NCI-H2196 treated with DMSO at 0.1 percent for 48 hours (cell line): ENCODE measurements at regions not wholly inside any gene's neighbourhood (a gene's known extent, or its start where the extent isn't known, plus 50 kb on each side); places are given as distances from the start of the nearest gene placed in this dataset.

Source experiments
- DNase-seq: peaks from one replicate; lab custom pipeline; 2025; ENCODE audit not compliant: unreplicated experiment; lab: John Stamatoyannopoulos, UW

GRCh38 chr5:63727583-63727982 lies 234.7 kb downstream of the HTR1A start:
- DNase-seq = no peak

- DNase-seq = no peak
These were observed 235.7 kb downstream of the HTR1A start for GRCh38 chr5:63726496-63726895.

GRCh38 chr5:63719147-63719546 lies 243.1 kb downstream of the HTR1A start:
- no peak for DNase-seq

- no peak for DNase-seq
These were observed 262.0 kb downstream of the HTR1A start for GRCh38 chr5:63700241-63700640.

- no peak for DNase-seq
These were observed 264.4 kb downstream of the HTR1A start for GRCh38 chr5:63697811-63698210.

- DNase-seq = no peak
These were observed 271.7 kb downstream of the HTR1A start for GRCh38 chr5:63690546-63690945.

- no peak for DNase-seq
These were observed 274.3 kb downstream of the HTR1A start for GRCh38 chr5:63687854-63688516.

- DNase-seq = no peak
These were observed 275.3 kb downstream of the HTR1A start for GRCh38 chr5:63686938-63687337.

GRCh38 chr5:63686181-63686580 lies 276.1 kb downstream of the HTR1A start:
- no peak for DNase-seq

- no peak for DNase-seq
These were observed 276.8 kb downstream of the HTR1A start for GRCh38 chr5:63685454-63685853.

GRCh38 chr5:63674881-63675280 lies 287.4 kb downstream of the HTR1A start:
- DNase-seq = no peak

- DNase-seq = no peak
These were observed 307.2 kb downstream of the HTR1A start for GRCh38 chr5:63655043-63655442.

- DNase-seq = no peak
These were observed 311.7 kb downstream of the HTR1A start for GRCh38 chr5:63650581-63650980.

GRCh38 chr5:63648376-63648775 lies 313.9 kb downstream of the HTR1A start:
- no peak for DNase-seq

- no peak for DNase-seq
These were observed 332.2 kb downstream of the HTR1A start for GRCh38 chr5:63629951-63630630.

GRCh38 chr5:63613442-63613841 lies 348.8 kb downstream of the HTR1A start:
- DNase-seq = no peak

GRCh38 chr5:63603996-63604395 lies 358.2 kb downstream of the HTR1A start:
- DNase-seq = no peak

GRCh38 chr5:63602971-63603370 lies 359.3 kb downstream of the HTR1A start:
- DNase-seq = no peak

- DNase-seq = no peak
These were observed 366.0 kb downstream of the HTR1A start for GRCh38 chr5:63596254-63596653.

GRCh38 chr5:63573380-63573779 lies 388.9 kb downstream of the HTR1A start:
- no peak for DNase-seq

GRCh38 chr5:63572740-63573139 lies 389.5 kb downstream of the HTR1A start:
- no peak for DNase-seq

GRCh38 chr5:63570752-63571151 lies 391.5 kb downstream of the HTR1A start:
- DNase-seq = no peak

- DNase-seq = no peak
These were observed 397.5 kb downstream of the HTR1A start for GRCh38 chr5:63564789-63565188.
